Fibroblast of skin of right biceps (primary cell): ENCODE measurements at regions not wholly inside any gene's neighbourhood (a gene's known extent, or its start where the extent isn't known, plus 50 kb on each side); places are given as distances from the start of the nearest gene placed in this dataset.

ENCODE experiments used
- DNase-seq: peaks from one replicate; pipeline ENCODE4 v3.0.0-alpha.2; 2013

GRCh38 chr1:56390232-56390867, 189.0 kb downstream of the PLPP3 start:
- DNase-seq = peak; percentile 45

- DNase-seq = no peak
Observed at GRCh38 chr1:56389813-56390212, 189.6 kb downstream of the PLPP3 start.

GRCh38 chr1:56387071-56387740, 192.2 kb downstream of the PLPP3 start:
- DNase-seq = no peak

- DNase-seq = no peak
Observed at GRCh38 chr1:56385314-56385713, 194.0 kb downstream of the PLPP3 start.

- no peak for DNase-seq
Observed at GRCh38 chr1:56382929-56383328, 196.4 kb downstream of the PLPP3 start.

GRCh38 chr1:56380531-56380930, 198.8 kb downstream of the PLPP3 start:
- no peak for DNase-seq

- DNase-seq = no peak
Observed at GRCh38 chr1:56378341-56379070, 200.9 kb downstream of the PLPP3 start.

- DNase-seq = no peak
Observed at GRCh38 chr1:56377431-56377830, 201.9 kb downstream of the PLPP3 start.

GRCh38 chr1:56376188-56376984, 203.0 kb downstream of the PLPP3 start:
- DNase-seq = peak; percentile 61

- peak; percentile 49 for DNase-seq
Observed at GRCh38 chr1:56375326-56375804, 204.0 kb downstream of the PLPP3 start.

GRCh38 chr1:56374026-56374974, 205.1 kb downstream of the PLPP3 start:
- DNase-seq = peak; percentile 45

GRCh38 chr1:56370513-56370912, 208.8 kb downstream of the PLPP3 start:
- DNase-seq = no peak

GRCh38 chr1:56363007-56363770, 216.2 kb downstream of the PLPP3 start:
- DNase-seq = no peak

GRCh38 chr1:56360021-56360420, 219.3 kb downstream of the PLPP3 start:
- no peak for DNase-seq

- no peak for DNase-seq
Observed at GRCh38 chr1:56359056-56359455, 220.3 kb downstream of the PLPP3 start.

- no peak for DNase-seq
Observed at GRCh38 chr1:56357927-56358690, 221.3 kb downstream of the PLPP3 start.

GRCh38 chr1:56356376-56356990, 222.9 kb downstream of the PLPP3 start:
- no peak for DNase-seq

- DNase-seq = no peak
Observed at GRCh38 chr1:56355918-56356317, 223.4 kb downstream of the PLPP3 start.

GRCh38 chr1:56355422-56355821, 223.9 kb downstream of the PLPP3 start:
- no peak for DNase-seq

- DNase-seq = no peak
Observed at GRCh38 chr1:56345831-56346230, 233.5 kb downstream of the PLPP3 start.
